Mesendoderm (in vitro differentiated cells): ENCODE measurements at regions not wholly inside any gene's neighbourhood (a gene's known extent, or its start where the extent isn't known, plus 50 kb on each side); places are given as distances from the start of the nearest gene placed in this dataset.

Source experiments
- DNase-seq: peaks from one replicate; pipeline ENCODE4 v3.0.0; 2013
- H2AK5ac ChIP-seq: 2 replicates; pipeline ENCODE4 v1.6.1; 2013; ENCODE audit warnings: low read length, inconsistent platforms
- H2BK120ac ChIP-seq: 2 replicates; pipeline ENCODE4 v1.6.1; 2013; ENCODE audit warnings: low read depth, mild to moderate bottlenecking, low read length, moderate library complexity, mixed read lengths
- H2BK15ac ChIP-seq: replicated peaks from 2 replicates; pipeline ENCODE4 v1.6.1; 2013; ENCODE audit warnings: low read depth, mild to moderate bottlenecking, moderate library complexity
- H2BK5ac ChIP-seq: 2 replicates; pipeline ENCODE4 v1.6.1; 2013; ENCODE audit warnings: low read length, inconsistent platforms
- H3K18ac ChIP-seq: 2 replicates; pipeline ENCODE4 v1.6.1; 2013; ENCODE audit warnings: mild to moderate bottlenecking, low read length, mixed read lengths
- H3K23ac ChIP-seq: one replicate; pipeline ENCODE4 v1.6.1; 2013; ENCODE audit warnings: low read length
- H3K27ac ChIP-seq: 2 replicates; pipeline ENCODE4 v1.5.1; 2013; ENCODE audit warnings: low read depth, mild to moderate bottlenecking, inconsistent platforms, low read length, moderate library complexity
- H3K27me3 ChIP-seq: 2 replicates; pipeline ENCODE4 v1.6.1; 2013; ENCODE audit warnings: low read length, control low read depth, mild to moderate bottlenecking, inconsistent platforms; ENCODE audit not compliant: insufficient read depth, poor library complexity
- H3K36me3 ChIP-seq: 2 replicates; pipeline ENCODE4 v1.6.1; 2013; ENCODE audit warnings: low read length, inconsistent platforms; ENCODE audit not compliant: control insufficient read depth, insufficient read depth
- H3K4ac ChIP-seq: one replicate; pipeline ENCODE4 v1.6.1; 2013; ENCODE audit warnings: low read depth, mild to moderate bottlenecking, low read length, moderate library complexity
- H3K4me1 ChIP-seq: 2 replicates; pipeline ENCODE4 v1.6.1; 2013; ENCODE audit warnings: low read depth, low read length, inconsistent platforms; ENCODE audit not compliant: control insufficient read depth
- H3K4me2 ChIP-seq: 2 replicates; pipeline ENCODE4 v1.6.1; 2013; ENCODE audit warnings: low read length
- H3K4me3 ChIP-seq: 2 replicates; pipeline ENCODE4 v1.5.1; 2013; ENCODE audit warnings: mild to moderate bottlenecking, low read length
- H3K56ac ChIP-seq: one replicate; pipeline ENCODE4 v1.6.1; 2013; ENCODE audit warnings: low read length
- H3K79me1 ChIP-seq: 2 replicates; pipeline ENCODE4 v1.6.1; 2013; ENCODE audit warnings: low read length, inconsistent platforms
- H3K79me2 ChIP-seq: 2 replicates; pipeline ENCODE4 v1.6.1; 2013; ENCODE audit warnings: mild to moderate bottlenecking, low read length; ENCODE audit not compliant: control insufficient read depth, insufficient read depth
- H3K9ac ChIP-seq: 2 replicates; pipeline ENCODE4 v1.6.1; 2013; ENCODE audit warnings: low read length, inconsistent platforms
- H4K5ac ChIP-seq: one replicate; pipeline ENCODE4 v1.6.1; 2013; ENCODE audit warnings: low read length
- H4K8ac ChIP-seq: one replicate; pipeline ENCODE4 v1.6.1; 2013; ENCODE audit warnings: low read depth, mild to moderate bottlenecking, control low read depth, low read length, moderate library complexity
- WGBS: extraction: QIAGEN DNeasy Blood & Tissue Kit; methylation state at CpG from one replicate; pipeline ENCODE4 v1.1.7; 2013; ENCODE audit warnings: low lambda C conversion rate, missing lambda C conversion rate; ENCODE audit not compliant: insufficient coverage; ENCODE audit errors: extremely low coverage; 5-methylcytosine and 5-hydroxymethylcytosine counted together

DNA sequence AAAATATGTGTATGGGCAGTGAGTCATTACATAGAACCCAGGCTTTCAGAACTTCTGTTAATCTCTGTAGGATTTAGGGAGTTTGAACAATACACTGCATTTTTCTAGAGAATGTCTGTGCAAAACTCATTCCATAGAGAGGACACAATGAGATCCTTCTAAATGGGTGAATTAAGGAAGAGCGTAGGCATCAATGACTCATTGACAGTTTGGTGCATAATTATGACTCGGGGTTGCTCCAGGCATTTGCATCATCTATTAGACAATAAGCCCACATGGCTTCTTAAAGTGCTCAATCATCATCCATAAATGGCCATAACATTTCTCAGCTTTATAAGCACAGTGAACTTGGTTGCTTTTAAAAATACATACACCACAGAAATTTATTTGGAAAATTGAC is 625.5 kb downstream of the CDH26 start:
- Histone ChIP-seq H3K36me3 (no peaks in the 10 kb centered on the region), H2BK5ac (no peak overlapping the region), H3K4me2 (no peak overlapping the region), H2AK5ac (no peak overlapping the region), H3K56ac (no peak overlapping the region), H3K18ac (no peak overlapping the region), H3K4ac (no peak overlapping the region), H2BK120ac (no peak overlapping the region), H3K9ac (no peak overlapping the region), H4K8ac (no peak overlapping the region), H3K79me1 (no peaks in the 10 kb centered on the region), H3K27ac (no peak overlapping the region), H3K4me3 (no peak overlapping the region), H2BK15ac (no peak overlapping the region), H3K4me1 (peaks cover 9% of the 10 kb centered on the region), H4K5ac (no peak overlapping the region), H3K79me2 (no peaks in the 10 kb centered on the region), H3K27me3 (no peaks in the 10 kb centered on the region), H3K23ac (no peak overlapping the region)
- DNase-seq = no peak
- WGBS = no CpG with 5 or more reads among the region's 2 CpGs

GRCh38 chr20:60584221-60584620 is 626.0 kb downstream of the CDH26 start:
- no peak overlapping the region for H4K5ac ChIP-seq
- no peak overlapping the region for H3K23ac ChIP-seq
- no peak for DNase-seq
- H4K8ac ChIP-seq = no peak overlapping the region
- no peak overlapping the region for H3K4me3 ChIP-seq
- H2BK5ac ChIP-seq = no peak overlapping the region
- no peak overlapping the region for H3K9ac ChIP-seq
- H3K27me3 ChIP-seq = no peaks in the 10 kb centered on the region
- H3K18ac ChIP-seq = no peak overlapping the region
- H3K4me1 ChIP-seq = peaks cover 9% of the 10 kb centered on the region
- H3K4me2 ChIP-seq = no peak overlapping the region
- no peaks in the 10 kb centered on the region for H3K79me1 ChIP-seq
- no CpG with 5 or more reads among the region's 4 CpGs for WGBS
- H2BK15ac ChIP-seq = no peak overlapping the region
- no peaks in the 10 kb centered on the region for H3K79me2 ChIP-seq
- H2AK5ac ChIP-seq = no peak overlapping the region
- no peaks in the 10 kb centered on the region for H3K36me3 ChIP-seq
- no peak overlapping the region for H2BK120ac ChIP-seq
- no peak overlapping the region for H3K27ac ChIP-seq
- H3K56ac ChIP-seq = no peak overlapping the region
- H3K4ac ChIP-seq = no peak overlapping the region

- Histone ChIP-seq H2BK5ac (no peak overlapping the region), H3K36me3 (no peaks in the 10 kb centered on the region), H3K56ac (no peak overlapping the region), H3K23ac (no peak overlapping the region), H3K79me1 (no peaks in the 10 kb centered on the region), H3K4ac (no peak overlapping the region), H4K5ac (no peak overlapping the region), H3K27me3 (no peaks in the 10 kb centered on the region), H2BK15ac (no peak overlapping the region), H2BK120ac (no peak overlapping the region), H3K4me1 (peaks cover 2% of the 10 kb centered on the region), H2AK5ac (no peak overlapping the region), H3K4me2 (no peak overlapping the region), H3K9ac (no peak overlapping the region), H3K79me2 (no peaks in the 10 kb centered on the region), H3K18ac (no peak overlapping the region), H4K8ac (no peak overlapping the region), H3K27ac (no peak overlapping the region), H3K4me3 (no peak overlapping the region)
- no peak for DNase-seq
- WGBS = no CpG with 5 or more reads among the region's 4 CpGs
Observed at GRCh38 chr20:60585651-60586050, 627.4 kb downstream of the CDH26 start.

GRCh38 chr20:60586269-60587050 is 628.2 kb downstream of the CDH26 start:
- Histone ChIP-seq H3K79me2 (no peaks in the 10 kb centered on the region), H3K36me3 (no peaks in the 10 kb centered on the region), H4K8ac (no peak overlapping the region), H3K56ac (no peak overlapping the region), H3K4ac (no peak overlapping the region), H3K18ac (no peak overlapping the region), H3K9ac (no peak overlapping the region), H3K23ac (no peak overlapping the region), H4K5ac (no peak overlapping the region), H2BK120ac (no peak overlapping the region), H2AK5ac (no peak overlapping the region), H3K4me1 (peaks cover 2% of the 10 kb centered on the region), H3K4me2 (no peak overlapping the region), H3K79me1 (no peaks in the 10 kb centered on the region), H3K4me3 (no peak overlapping the region), H3K27me3 (no peaks in the 10 kb centered on the region), H2BK5ac (no peak overlapping the region), H3K27ac (no peak overlapping the region), H2BK15ac (no peak overlapping the region)
- WGBS = no CpG with 5 or more reads among the region's 11 CpGs
- DNase-seq = peak; percentile 30

DNA sequence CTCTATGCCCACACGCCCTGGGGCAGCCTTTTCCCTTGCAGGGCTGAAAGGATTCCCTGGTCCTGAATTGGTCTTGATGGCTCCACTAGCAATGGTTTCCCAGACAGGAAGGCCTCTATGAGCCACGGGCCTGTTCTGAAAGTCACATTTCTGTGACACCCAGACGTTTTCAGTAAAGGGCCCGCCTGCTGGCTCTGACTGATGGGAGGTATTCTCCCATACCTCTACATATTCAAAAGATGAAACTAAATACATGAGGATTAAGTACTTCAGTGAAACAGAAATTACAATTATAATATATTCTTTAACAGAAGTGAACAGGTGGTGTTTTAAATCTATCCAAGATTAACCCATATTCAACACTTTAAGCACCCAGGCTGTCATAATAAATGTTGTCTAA is 629.8 kb downstream of the CDH26 start:
- no peak overlapping the region for H3K18ac ChIP-seq
- H3K4ac ChIP-seq = no peak overlapping the region
- no peaks in the 10 kb centered on the region for H3K36me3 ChIP-seq
- no peaks in the 10 kb centered on the region for H3K27me3 ChIP-seq
- H2BK120ac ChIP-seq = no peak overlapping the region
- H3K56ac ChIP-seq = no peak overlapping the region
- H3K4me3 ChIP-seq = no peak overlapping the region
- no CpG with 5 or more reads among the region's 4 CpGs for WGBS
- no peak overlapping the region for H2BK5ac ChIP-seq
- no peaks in the 10 kb centered on the region for H3K79me1 ChIP-seq
- peaks cover 2% of the 10 kb centered on the region for H3K4me1 ChIP-seq
- H4K8ac ChIP-seq = no peak overlapping the region
- no peak overlapping the region for H2BK15ac ChIP-seq
- no peak overlapping the region for H3K9ac ChIP-seq
- no peak for DNase-seq
- no peak overlapping the region for H2AK5ac ChIP-seq
- H3K23ac ChIP-seq = no peak overlapping the region
- H3K79me2 ChIP-seq = no peaks in the 10 kb centered on the region
- no peak overlapping the region for H3K27ac ChIP-seq
- H3K4me2 ChIP-seq = no peak overlapping the region
- no peak overlapping the region for H4K5ac ChIP-seq

DNA sequence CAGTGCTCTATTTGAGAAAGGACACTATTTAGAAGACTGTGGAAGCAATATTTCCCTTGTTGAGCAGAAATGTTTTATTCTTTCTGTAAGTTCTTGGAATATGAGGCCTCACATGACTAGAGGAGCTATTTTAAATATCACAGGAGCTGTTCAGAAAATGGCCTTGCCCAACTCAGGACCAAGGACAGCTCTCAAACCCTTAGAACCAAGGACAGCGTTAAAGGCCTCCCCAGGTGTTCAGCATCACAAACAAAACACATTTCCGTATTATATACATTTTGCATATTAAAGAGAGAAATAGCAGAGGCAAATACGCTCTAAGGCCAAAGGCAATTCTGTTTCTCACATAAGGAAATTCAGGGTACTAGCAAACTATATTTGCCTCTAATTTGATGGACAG is 631.4 kb downstream of the CDH26 start:
- H2BK15ac ChIP-seq = no peak overlapping the region
- H3K4me3 ChIP-seq = no peak overlapping the region
- peaks cover 2% of the 10 kb centered on the region for H3K4me1 ChIP-seq
- no peak overlapping the region for H2BK120ac ChIP-seq
- H2BK5ac ChIP-seq = no peak overlapping the region
- no peak overlapping the region for H3K9ac ChIP-seq
- no peak overlapping the region for H3K4me2 ChIP-seq
- no peaks in the 10 kb centered on the region for H3K27me3 ChIP-seq
- WGBS = no CpG with 5 or more reads among the region's 3 CpGs
- no peak overlapping the region for H3K56ac ChIP-seq
- H3K36me3 ChIP-seq = no peaks in the 10 kb centered on the region
- DNase-seq = peak; percentile 69
- H3K4ac ChIP-seq = no peak overlapping the region
- H3K18ac ChIP-seq = no peak overlapping the region
- H4K5ac ChIP-seq = no peak overlapping the region
- no peaks in the 10 kb centered on the region for H3K79me2 ChIP-seq
- no peak overlapping the region for H4K8ac ChIP-seq
- no peak overlapping the region for H3K27ac ChIP-seq
- no peak overlapping the region for H2AK5ac ChIP-seq
- no peaks in the 10 kb centered on the region for H3K79me1 ChIP-seq
- no peak overlapping the region for H3K23ac ChIP-seq
